Progenitor cell of endocrine pancreas (in vitro differentiated cells): ENCODE measurements at regions not wholly inside any gene's neighbourhood (a gene's known extent, or its start where the extent isn't known, plus 50 kb on each side); places are given as distances from the start of the nearest gene placed in this dataset.

Experiments used
- DNase-seq: peaks from one replicate; pipeline ENCODE4 v3.0.0; 2021; ENCODE audit warnings: low spot score; ENCODE audit not compliant: unreplicated experiment
- H3K27ac Mint-ChIP-seq: 2 replicates; pipeline ENCODE4 v1.8.0; 2021; ENCODE audit warnings: mild to moderate bottlenecking, moderate library complexity, mixed read lengths
- H3K27me3 Mint-ChIP-seq: 2 replicates; pipeline ENCODE4 v1.8.0; 2021; ENCODE audit warnings: mixed read lengths
- H3K36me3 Mint-ChIP-seq: 2 replicates; pipeline ENCODE4 v1.8.0; 2022; ENCODE audit warnings: mixed read lengths; ENCODE audit not compliant: insufficient read depth
- H3K4me1 Mint-ChIP-seq: 2 replicates; pipeline ENCODE4 v1.8.0; 2021; ENCODE audit warnings: low read depth, mixed read lengths
- H3K4me3 Mint-ChIP-seq: 2 replicates; pipeline ENCODE4 v1.8.0; 2021; ENCODE audit warnings: low read depth, mild to moderate bottlenecking, moderate library complexity, mixed read lengths
- H3K9me3 Mint-ChIP-seq: 2 replicates; pipeline ENCODE4 v1.8.0; 2021; ENCODE audit warnings: low read depth, mixed read lengths
- TF ChIP-seq, protein P1 (sequence below): fragments of 200-600 bp; sonication (generic); IDR thresholded peaks from one replicate; pipeline ENCODE4 v1.5.0; 2021; ENCODE audit warnings: antibody characterized with exemption, mild to moderate bottlenecking; ENCODE audit not compliant: unreplicated experiment

DNA sequence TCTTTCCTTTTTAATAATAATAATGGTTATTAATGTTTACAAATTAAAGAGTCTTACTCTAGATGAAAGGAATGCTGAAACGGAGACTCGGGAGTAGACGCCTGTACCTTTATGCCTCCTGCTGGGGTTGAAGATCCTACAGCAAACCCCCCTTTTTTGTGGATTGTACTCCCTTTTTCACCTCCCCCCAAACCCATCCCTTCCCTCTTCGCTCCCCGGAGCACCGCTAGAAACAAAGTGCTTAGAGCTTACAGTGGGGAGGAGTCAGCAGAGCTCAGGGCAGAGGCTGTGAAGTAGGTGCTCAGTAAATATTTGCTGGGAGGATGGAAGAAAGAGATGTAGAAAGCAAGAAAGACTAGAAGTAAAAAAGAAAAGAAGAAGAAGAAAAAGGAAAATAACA lies 169.7 kb downstream of the NXPE2 start:
- Mint-ChIP-seq H3K27me3 (peaks cover 26% of the 10 kb centered on the region), H3K27ac (no peak overlapping the region), H3K9me3 (peaks cover 4% of the 10 kb centered on the region), H3K4me1 (peaks cover 3% of the 10 kb centered on the region), H3K36me3 (no peaks in the 10 kb centered on the region), H3K4me3 (no peak overlapping the region)
- TF ChIP-seq, protein P1, sequence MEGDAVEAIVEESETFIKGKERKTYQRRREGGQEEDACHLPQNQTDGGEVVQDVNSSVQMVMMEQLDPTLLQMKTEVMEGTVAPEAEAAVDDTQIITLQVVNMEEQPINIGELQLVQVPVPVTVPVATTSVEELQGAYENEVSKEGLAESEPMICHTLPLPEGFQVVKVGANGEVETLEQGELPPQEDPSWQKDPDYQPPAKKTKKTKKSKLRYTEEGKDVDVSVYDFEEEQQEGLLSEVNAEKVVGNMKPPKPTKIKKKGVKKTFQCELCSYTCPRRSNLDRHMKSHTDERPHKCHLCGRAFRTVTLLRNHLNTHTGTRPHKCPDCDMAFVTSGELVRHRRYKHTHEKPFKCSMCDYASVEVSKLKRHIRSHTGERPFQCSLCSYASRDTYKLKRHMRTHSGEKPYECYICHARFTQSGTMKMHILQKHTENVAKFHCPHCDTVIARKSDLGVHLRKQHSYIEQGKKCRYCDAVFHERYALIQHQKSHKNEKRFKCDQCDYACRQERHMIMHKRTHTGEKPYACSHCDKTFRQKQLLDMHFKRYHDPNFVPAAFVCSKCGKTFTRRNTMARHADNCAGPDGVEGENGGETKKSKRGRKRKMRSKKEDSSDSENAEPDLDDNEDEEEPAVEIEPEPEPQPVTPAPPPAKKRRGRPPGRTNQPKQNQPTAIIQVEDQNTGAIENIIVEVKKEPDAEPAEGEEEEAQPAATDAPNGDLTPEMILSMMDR: no peak
- DNase-seq: no peak

DNA sequence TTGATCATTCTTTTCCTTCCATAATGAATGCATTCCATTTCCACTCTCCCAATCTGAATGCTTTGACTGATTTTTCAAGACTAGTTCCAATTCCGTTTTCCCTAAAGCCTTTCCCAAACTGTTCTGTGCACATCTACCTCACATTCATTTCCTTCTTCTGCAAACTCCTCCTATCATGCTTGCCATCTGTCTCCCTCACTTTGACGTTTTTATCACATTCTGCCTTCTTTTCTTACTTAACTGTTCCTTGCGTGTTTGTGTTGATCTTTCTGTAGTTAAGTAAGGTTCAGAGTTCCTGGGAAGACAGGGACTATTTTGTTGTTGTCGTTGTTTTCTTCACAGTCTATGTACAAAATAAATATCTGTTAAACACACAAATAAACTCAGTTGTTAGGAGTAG lies 179.0 kb downstream of the NXPE2 start:
- Mint-ChIP-seq H3K27me3 (peaks cover 6% of the 10 kb centered on the region), H3K36me3 (no peaks in the 10 kb centered on the region), H3K4me3 (no peak overlapping the region), H3K4me1 (peaks cover 3% of the 10 kb centered on the region), H3K27ac (no peak overlapping the region), H3K9me3 (peaks cover 12% of the 10 kb centered on the region)
- TF ChIP-seq, protein P1: no peak
- no peak for DNase-seq

DNA sequence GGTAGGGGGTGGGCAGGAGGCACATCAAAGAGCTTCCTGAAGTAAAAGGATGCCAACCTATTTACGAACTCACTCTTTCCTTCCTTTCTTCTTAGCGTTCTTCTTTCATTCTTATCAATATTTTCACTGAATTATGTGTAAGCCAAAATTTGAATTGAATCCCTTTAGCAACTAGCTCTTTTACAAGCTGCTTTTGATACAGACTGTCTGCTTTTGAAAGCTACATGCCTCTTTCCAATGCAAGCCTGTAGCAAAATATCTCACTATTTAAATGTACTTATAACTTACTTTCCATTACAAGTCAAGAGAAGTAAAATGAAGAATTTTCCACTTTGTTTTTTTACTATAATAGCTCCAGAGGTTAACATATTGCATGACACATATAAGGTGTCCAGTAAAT lies 186.6 kb downstream of the NXPE2 start:
- Mint-ChIP-seq H3K27me3 (peaks cover 2% of the 10 kb centered on the region), H3K27ac (no peak overlapping the region), H3K9me3 (peaks cover 4% of the 10 kb centered on the region), H3K4me3 (no peak overlapping the region), H3K4me1 (no peaks in the 10 kb centered on the region), H3K36me3 (no peaks in the 10 kb centered on the region)
- TF ChIP-seq, protein P1: no peak
- DNase-seq: no peak

DNA sequence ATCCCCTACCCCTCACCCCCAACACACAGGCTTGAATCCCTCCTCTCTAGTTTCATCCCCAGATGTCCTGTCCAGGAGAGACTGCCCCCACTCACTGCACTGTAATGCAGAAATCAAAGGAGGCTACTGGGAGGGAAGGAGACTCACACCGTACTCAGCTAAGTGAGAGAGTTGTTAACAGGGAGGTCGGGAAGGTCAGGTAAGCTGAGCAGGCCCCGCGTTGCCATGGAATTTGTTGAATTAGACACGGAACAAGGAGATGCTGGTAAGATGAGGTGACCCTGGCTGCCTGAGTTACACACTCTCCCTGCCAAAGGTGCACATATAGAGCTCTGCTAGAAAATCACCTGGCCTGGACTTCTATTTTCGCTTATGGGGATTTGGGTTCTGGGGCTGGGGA lies 197.9 kb downstream of the NXPE2 start:
- Mint-ChIP-seq H3K36me3 (no peaks in the 10 kb centered on the region), H3K27ac (no peak overlapping the region), H3K9me3 (no peaks in the 10 kb centered on the region), H3K4me3 (no peak overlapping the region), H3K4me1 (peaks cover 5% of the 10 kb centered on the region), H3K27me3 (peaks cover 3% of the 10 kb centered on the region)
- TF ChIP-seq, protein P1: no peak
- DNase-seq: no peak

DNA sequence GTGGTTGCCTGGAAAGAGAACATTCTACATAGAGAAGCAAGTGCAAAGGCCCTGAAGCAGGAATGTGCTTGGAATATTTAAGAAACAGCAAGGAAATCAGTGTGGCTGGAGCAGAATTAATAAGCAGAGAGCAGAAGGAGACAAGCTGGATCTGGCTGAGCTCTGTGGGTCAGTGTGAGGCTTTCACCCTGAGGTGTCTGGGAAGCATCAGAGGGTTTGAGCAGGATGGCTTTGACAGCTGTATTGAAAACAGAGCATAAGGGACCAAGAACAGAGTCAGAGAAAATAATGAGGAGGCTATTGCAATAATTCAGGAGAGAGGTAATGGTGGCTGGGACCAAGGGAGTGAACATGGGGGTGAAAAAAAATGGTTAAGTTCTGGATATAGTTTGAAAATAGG lies 199.6 kb downstream of the NXPE2 start:
- Mint-ChIP-seq H3K27me3 (no peaks in the 10 kb centered on the region), H3K4me3 (no peak overlapping the region), H3K4me1 (peaks cover 5% of the 10 kb centered on the region), H3K27ac (no peak overlapping the region), H3K36me3 (no peaks in the 10 kb centered on the region), H3K9me3 (no peaks in the 10 kb centered on the region)
- DNase-seq: no peak
- TF ChIP-seq, protein P1: no peak
